CD4-positive, CD25-positive, alpha-beta regulatory T cell (primary cell): ENCODE measurements at regions not wholly inside any gene's neighbourhood (a gene's known extent, or its start where the extent isn't known, plus 50 kb on each side); places are given as distances from the start of the nearest gene placed in this dataset.

Experiments
- ATAC-seq, 2 donors: fragments of 150-1000 bp; cut with Tn5 transposase; one replicate each; pipeline ENCODE4 v1.10.0; 2021; ENCODE audit warnings: low read depth in 2 of 2, moderate number of reproducible peaks in 2 of 2, moderate library complexity in 1 of 2
- DNase-seq, 3 donors: peaks; one replicate each; pipeline versions ENCODE4 v3.0.0 to v3.0.0-alpha.2; 2012 to 2022; ENCODE audit warnings: mixed read lengths in 1 of 3
- H3K27ac ChIP-seq: one replicate; pipeline ENCODE4 v1.7.0; 2013; ENCODE audit warnings: mild to moderate bottlenecking, low read length; ENCODE audit not compliant: insufficient read depth, poor library complexity, severe bottlenecking
- H3K27me3 ChIP-seq: one replicate; pipeline ENCODE4 v1.7.0; 2013; ENCODE audit warnings: low read length; ENCODE audit not compliant: control insufficient read depth, insufficient read depth
- H3K36me3 ChIP-seq: one replicate; pipeline ENCODE4 v1.7.0; 2013; ENCODE audit warnings: mild to moderate bottlenecking, low read length, moderate library complexity; ENCODE audit not compliant: control insufficient read depth, insufficient read depth
- H3K4me1 ChIP-seq: 2 replicates; pipeline ENCODE4 v1.7.0; 2013; ENCODE audit warnings: mild to moderate bottlenecking, low read length; ENCODE audit not compliant: insufficient read depth, control insufficient read depth, poor library complexity, severe bottlenecking
- H3K4me3 ChIP-seq: one replicate; pipeline ENCODE4 v1.7.0; 2013; ENCODE audit warnings: low read depth, mild to moderate bottlenecking, low read length, moderate library complexity
- H3K9me3 ChIP-seq, 2 experiments: 1 replicate in 1 of 2; 2 replicates in 1 of 2; pipeline ENCODE4 v1.7.0; 2013; ENCODE audit warnings: low read length in 2 of 2, mild to moderate bottlenecking in 1 of 2, moderate library complexity in 1 of 2; ENCODE audit not compliant: control insufficient read depth in 2 of 2
- H3K27ac Mint-ChIP-seq, 3 donors: one replicate each; pipeline ENCODE4 v1.8.0; 2020 to 2022; ENCODE audit warnings: mild to moderate bottlenecking in 3 of 3, mixed read lengths in 3 of 3, moderate library complexity in 2 of 3
- H3K27me3 Mint-ChIP-seq: one replicate; pipeline ENCODE4 v1.8.0; 2022; ENCODE audit warnings: mild to moderate bottlenecking, mixed read lengths
- H3K36me3 Mint-ChIP-seq: one replicate; pipeline ENCODE4 v1.8.0; 2020; ENCODE audit warnings: mixed read lengths
- H3K4me1 Mint-ChIP-seq, 4 donors: one replicate each; pipeline ENCODE4 v1.8.0; 2020 to 2022; ENCODE audit warnings: mixed read lengths in 4 of 4, mild to moderate bottlenecking in 1 of 4
- H3K4me3 Mint-ChIP-seq, 4 donors: one replicate each; pipeline ENCODE4 v1.8.0; 2020 to 2022; ENCODE audit warnings: mild to moderate bottlenecking in 4 of 4, mixed read lengths in 4 of 4, moderate library complexity in 3 of 4
- H3K9me3 Mint-ChIP-seq, 7 donors: one replicate each; pipeline ENCODE4 v1.8.0; 2020 to 2022; ENCODE audit warnings: mixed read lengths in 7 of 7, mild to moderate bottlenecking in 3 of 7, moderate library complexity in 2 of 7

DNA sequence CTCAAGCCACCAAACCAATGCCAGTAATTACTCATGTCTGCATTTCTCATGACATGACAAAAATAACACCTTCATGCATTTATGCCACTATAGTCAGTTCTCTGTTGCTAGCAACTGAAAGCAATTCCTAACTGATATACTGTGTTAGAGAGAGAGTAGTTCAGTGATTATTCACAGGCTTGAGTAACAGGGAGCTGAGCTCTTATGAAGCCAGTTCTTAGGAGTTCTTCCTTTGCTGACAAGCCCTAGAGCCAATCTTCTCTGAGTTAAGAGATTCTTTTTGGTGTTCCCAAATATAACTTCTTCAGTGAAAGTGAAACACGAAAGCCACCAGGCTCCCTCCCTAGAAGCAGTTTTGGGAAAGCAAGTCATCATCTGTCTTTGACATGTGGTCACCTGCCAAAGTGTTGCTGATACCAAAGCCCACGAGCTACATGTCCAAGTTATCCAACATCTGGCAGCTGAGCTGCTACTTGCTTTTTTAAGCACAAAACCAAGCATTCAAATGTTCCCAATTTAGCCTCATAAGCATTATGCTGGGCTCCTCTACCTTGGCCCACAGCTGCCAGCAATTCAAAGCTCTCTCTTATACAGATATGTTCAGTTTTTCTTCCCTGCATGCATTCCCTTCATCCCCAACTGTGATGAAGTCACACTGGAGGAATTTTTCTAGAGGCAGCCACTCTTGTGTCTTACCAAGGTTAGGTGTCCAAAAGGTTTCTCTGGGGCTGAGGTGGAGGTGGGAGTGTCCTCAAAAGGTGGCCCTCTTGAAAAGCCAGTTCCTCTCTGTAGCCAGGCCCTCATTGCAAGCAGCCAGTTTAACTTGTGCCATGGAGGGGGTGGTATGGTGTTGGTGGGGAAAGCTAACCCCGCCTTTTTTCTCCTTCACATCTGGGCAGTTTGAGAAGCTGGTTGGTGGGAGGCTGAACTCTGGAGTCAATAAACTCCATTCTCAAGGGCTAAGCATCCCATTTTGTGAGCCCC lies 92.7 kb upstream of the ARMC2 start:
- Histone ChIP-seq H3K4me3 (no peak overlapping the region), H3K4me1 (no peaks in the 10 kb centered on the region), H3K36me3 (no peaks in the 10 kb centered on the region), H3K27ac (no peak overlapping the region), H3K9me3 (no peaks in the 10 kb centered on the region), H3K27me3 (peaks cover 2% of the 10 kb centered on the region)
- DNase-seq (no peak), ATAC-seq (no peak)
- Mint-ChIP-seq H3K9me3 (peaks cover 0 to 2% (median 0%) of the 10 kb centered on the region in 7 donors), H3K36me3 (no peaks in the 10 kb centered on the region), H3K27me3 (no peaks in the 10 kb centered on the region), H3K4me1 (no peaks in the 10 kb centered on the region), H3K4me3 (no peak overlapping the region), H3K27ac (peak overlapping the region in 1 of 3 donors; percentile 38)

DNA sequence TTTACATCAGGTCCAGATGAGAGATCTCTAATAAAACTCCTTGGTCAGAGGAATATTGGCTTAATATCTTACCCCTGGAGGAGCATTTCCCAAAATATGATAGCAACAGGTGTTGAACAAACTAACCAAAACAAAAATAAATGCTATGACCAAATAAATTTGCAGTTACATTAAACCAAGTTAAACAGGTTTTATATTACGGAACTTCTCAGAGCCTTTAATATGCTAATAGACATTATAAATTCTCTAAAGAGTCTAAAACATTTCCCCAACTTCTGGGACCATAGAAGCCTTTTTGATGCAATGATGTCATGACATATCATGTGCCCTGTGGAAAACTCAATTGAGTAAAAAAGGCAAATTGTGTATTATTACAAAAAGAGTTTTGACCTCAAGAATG lies 90.9 kb upstream of the ARMC2 start:
- H3K9me3 ChIP-seq, result no peaks in the 10 kb centered on the region
- H3K4me3 ChIP-seq, result no peak overlapping the region
- no peaks in the 10 kb centered on the region for H3K4me1 ChIP-seq
- no peak for DNase-seq
- no peak overlapping the region for H3K27ac ChIP-seq
- Mint-ChIP-seq H3K4me1 (peaks cover 0 to 3% (median 0%) of the 10 kb centered on the region in 4 donors), H3K27me3 (no peaks in the 10 kb centered on the region), H3K9me3 (peaks cover 0 to 2% (median 0%) of the 10 kb centered on the region in 7 donors), H3K36me3 (peaks cover 6% of the 10 kb centered on the region), H3K4me3 (no peak overlapping the region), H3K27ac (no peak overlapping the region)
- no peaks in the 10 kb centered on the region for H3K36me3 ChIP-seq
- peaks cover 2% of the 10 kb centered on the region for H3K27me3 ChIP-seq
- no peak for ATAC-seq

DNA sequence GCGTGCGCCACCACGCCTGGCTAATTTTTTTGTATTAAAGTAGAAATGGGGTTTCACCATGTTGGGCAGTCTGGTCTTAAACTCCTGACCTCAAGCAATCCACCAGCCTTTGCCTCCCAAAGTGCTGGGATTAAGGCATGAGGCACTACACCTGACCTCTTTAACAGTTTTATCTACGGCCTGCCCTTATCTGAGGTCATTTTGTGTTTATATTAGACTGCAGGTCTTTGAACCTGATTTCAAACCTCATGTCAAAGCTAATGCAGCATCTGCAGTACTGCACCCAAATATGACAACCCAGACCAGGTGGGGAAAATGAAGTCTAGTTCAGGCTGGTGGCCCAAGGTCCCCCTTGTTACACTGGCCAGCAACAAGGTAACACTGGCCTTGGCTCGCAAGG lies 89.3 kb upstream of the ARMC2 start:
- peaks cover 0 to 5% (median 0%) of the 10 kb centered on the region in 4 donors for H3K4me1 Mint-ChIP-seq
- H3K36me3 Mint-ChIP-seq, result peaks cover 6% of the 10 kb centered on the region
- H3K27me3 Mint-ChIP-seq, result peaks cover 6% of the 10 kb centered on the region
- no peaks in the 10 kb centered on the region for H3K4me1 ChIP-seq
- H3K4me3 ChIP-seq, result no peak overlapping the region
- ATAC-seq (no peak), DNase-seq (no peak)
- no peak overlapping the region for H3K27ac Mint-ChIP-seq
- H3K9me3 Mint-ChIP-seq, result peaks cover 0 to 2% (median 0%) of the 10 kb centered on the region in 7 donors
- H3K27me3 ChIP-seq, result peaks cover 4% of the 10 kb centered on the region
- H3K9me3 ChIP-seq, result no peaks in the 10 kb centered on the region
- no peak overlapping the region for H3K4me3 Mint-ChIP-seq
- no peaks in the 10 kb centered on the region for H3K36me3 ChIP-seq
- no peak overlapping the region for H3K27ac ChIP-seq

DNA sequence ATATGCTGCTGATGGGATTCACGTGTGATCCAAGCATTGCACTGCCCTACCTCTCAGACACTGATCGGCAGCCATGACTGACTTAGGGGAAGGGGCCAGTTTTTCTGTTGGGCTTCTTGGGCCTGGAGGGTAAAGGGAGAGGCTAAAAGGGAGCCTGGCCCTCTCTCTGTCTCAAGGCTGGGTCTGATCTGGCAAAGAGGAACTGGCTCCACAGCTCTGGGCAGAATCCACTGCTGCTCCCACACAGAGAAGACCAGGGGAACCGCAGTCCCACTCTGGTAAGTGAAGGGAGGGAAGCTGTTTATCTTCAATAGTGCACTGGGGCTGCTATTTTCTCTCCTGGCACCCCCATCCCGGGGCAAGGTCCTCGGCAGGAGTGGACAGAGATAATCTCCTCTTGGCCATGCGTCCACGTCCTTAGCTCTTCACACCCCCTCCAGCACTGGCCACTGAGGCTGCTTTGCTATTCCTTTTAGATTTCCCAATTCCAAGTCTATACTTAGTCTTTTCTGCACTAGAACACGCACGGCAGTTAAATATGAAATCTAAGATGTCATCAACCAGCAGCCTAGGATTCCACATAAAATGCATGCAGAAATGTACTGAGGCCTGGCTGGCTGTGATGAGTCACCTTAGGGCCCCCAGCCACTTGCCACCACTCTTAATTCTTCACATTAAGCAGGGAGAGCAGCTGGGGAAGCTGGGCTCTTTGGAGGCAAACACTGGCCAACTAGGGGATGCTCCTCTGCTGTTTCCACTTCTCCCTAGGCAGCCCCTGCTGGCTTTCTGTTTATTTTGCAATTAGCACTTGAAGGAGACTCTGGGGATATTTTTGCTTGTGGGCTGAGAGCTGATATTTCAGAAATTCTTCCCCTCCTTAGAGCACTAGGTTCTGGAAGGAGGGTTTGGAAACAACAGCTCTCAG lies 87.8 kb upstream of the ARMC2 start:
- Mint-ChIP-seq H3K36me3 (peaks cover 6% of the 10 kb centered on the region), H3K27ac (peak overlapping the region in 1 of 3 donors; percentile 33), H3K27me3 (peaks cover 6% of the 10 kb centered on the region), H3K9me3 (peaks cover 0 to 2% (median 0%) of the 10 kb centered on the region in 7 donors), H3K4me1 (peaks cover 0 to 5% (median 0%) of the 10 kb centered on the region in 4 donors), H3K4me3 (no peak overlapping the region)
- DNase-seq (no peak), ATAC-seq (no peak)
- Histone ChIP-seq H3K36me3 (no peaks in the 10 kb centered on the region), H3K27ac (no peak overlapping the region), H3K27me3 (peaks cover 4% of the 10 kb centered on the region), H3K4me3 (no peak overlapping the region), H3K9me3 (no peaks in the 10 kb centered on the region), H3K4me1 (no peaks in the 10 kb centered on the region)

DNA sequence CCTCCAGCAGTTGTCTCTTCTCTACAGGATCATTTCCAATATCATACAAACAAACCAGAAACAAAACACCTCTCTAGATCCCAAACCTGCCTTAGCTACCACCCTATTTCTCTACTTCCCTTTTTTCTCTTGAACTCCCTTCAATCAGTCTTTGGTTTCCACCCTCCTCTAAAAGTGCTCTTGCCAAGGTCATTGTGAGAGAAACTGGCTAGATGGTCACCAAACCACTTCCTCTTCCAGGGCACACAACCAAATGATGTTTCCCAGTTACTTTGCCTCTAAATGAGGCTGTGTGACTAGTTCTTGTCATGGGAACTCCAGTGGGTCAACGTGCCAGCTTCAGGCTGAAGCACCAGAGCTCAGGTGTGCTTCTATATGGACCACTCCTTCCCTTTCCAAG lies 85.8 kb upstream of the ARMC2 start:
- Histone ChIP-seq H3K27ac (no peak overlapping the region), H3K4me1 (no peaks in the 10 kb centered on the region), H3K9me3 (no peaks in the 10 kb centered on the region), H3K36me3 (no peaks in the 10 kb centered on the region), H3K27me3 (peaks cover 4% of the 10 kb centered on the region), H3K4me3 (no peak overlapping the region)
- Mint-ChIP-seq H3K27me3 (peaks cover 6% of the 10 kb centered on the region), H3K4me3 (no peak overlapping the region), H3K4me1 (peaks cover 0 to 5% (median 0%) of the 10 kb centered on the region in 4 donors), H3K27ac (no peak overlapping the region), H3K9me3 (peaks cover 0 to 2% (median 0%) of the 10 kb centered on the region in 7 donors), H3K36me3 (peaks cover 6% of the 10 kb centered on the region)
- no peak for ATAC-seq
- no peak for DNase-seq

DNA sequence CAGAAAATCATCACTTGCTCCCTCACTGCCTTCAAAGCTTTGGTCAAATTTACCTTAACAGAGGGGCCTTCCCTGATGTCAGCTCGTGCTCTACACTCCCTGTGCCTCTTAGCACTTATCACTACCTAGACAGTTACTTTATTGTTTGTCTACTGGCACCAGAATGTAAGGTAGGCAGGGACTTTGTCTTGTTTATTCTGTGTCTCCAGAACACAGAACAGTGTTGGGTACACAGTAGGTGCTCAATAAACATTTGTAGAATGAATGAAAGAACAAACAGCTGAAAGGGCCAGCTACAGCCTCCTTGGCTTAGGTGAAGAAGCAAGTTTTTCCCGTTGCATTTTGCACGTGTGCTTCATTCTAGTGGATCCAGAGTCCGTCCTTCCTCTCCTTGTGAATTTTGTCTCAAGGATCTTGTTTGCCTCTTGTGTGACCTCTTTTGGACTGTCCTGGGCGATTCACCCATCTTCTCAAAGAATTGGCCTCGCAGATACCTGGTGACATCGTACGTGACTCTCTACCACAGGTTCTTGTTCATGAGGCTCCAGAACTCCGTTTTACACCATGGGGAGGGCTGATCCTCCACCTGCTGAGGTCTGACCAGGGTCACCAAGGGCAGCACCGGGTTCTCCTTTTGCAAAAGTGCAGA lies 84.2 kb upstream of the ARMC2 start:
- no peak overlapping the region for H3K27ac ChIP-seq
- Mint-ChIP-seq H3K4me3 (no peak overlapping the region), H3K27me3 (peaks cover 6% of the 10 kb centered on the region), H3K27ac (no peak overlapping the region), H3K4me1 (peaks cover 0 to 8% (median 0%) of the 10 kb centered on the region in 4 donors), H3K9me3 (peaks cover 0 to 2% (median 0%) of the 10 kb centered on the region in 7 donors), H3K36me3 (peaks cover 6% of the 10 kb centered on the region)
- ATAC-seq (no peak), DNase-seq (no peak)
- H3K27me3 ChIP-seq, result peaks cover 2% of the 10 kb centered on the region
- no peaks in the 10 kb centered on the region for H3K4me1 ChIP-seq
- no peak overlapping the region for H3K4me3 ChIP-seq
- no peaks in the 10 kb centered on the region for H3K36me3 ChIP-seq
- no peaks in the 10 kb centered on the region for H3K9me3 ChIP-seq

DNA sequence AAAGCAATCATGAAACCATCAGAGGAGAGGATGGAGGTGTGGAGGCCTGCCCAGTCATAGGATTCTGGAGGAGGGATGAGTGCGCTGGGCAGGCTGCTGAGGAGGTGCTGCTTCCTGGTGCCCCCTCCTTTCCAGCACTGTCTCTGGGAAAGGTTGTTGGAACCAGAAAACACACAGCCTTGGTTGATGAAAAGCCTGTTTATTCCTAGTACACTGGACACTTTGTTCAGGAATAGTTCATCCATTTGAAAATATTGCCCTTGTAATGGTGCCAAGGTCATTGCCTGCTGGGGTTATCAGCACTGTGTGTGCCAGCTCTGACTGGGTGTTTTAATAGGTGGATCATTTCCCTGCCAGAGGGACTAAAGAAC lies 83.7 kb upstream of the ARMC2 start:
- DNase-seq, result no peak
- H3K27ac Mint-ChIP-seq, result no peak overlapping the region
- Histone ChIP-seq H3K36me3 (no peaks in the 10 kb centered on the region), H3K4me3 (no peak overlapping the region), H3K27me3 (peaks cover 2% of the 10 kb centered on the region), H3K9me3 (no peaks in the 10 kb centered on the region), H3K27ac (no peak overlapping the region), H3K4me1 (no peaks in the 10 kb centered on the region)
- peaks cover 6% of the 10 kb centered on the region for H3K36me3 Mint-ChIP-seq
- no peak overlapping the region for H3K4me3 Mint-ChIP-seq
- peaks cover 6% of the 10 kb centered on the region for H3K27me3 Mint-ChIP-seq
- H3K4me1 Mint-ChIP-seq, result peaks cover 0 to 8% (median 0%) of the 10 kb centered on the region in 4 donors
- H3K9me3 Mint-ChIP-seq, result peaks cover 0 to 2% (median 0%) of the 10 kb centered on the region in 7 donors
- ATAC-seq, result no peak
